Activated B cell treated with CpG ODN at 0.5 μM for 24 hours (primary cell): ENCODE measurements at regions not wholly inside any gene's neighbourhood (a gene's known extent, or its start where the extent isn't known, plus 50 kb on each side); places are given as distances from the start of the nearest gene placed in this dataset.
"Not testable (repeated sequence)": the region's sequence is repeated elsewhere in the genome, so short reads cannot be mapped to it uniquely, and the experiment has no call there.

ENCODE experiments used
- ATAC-seq: fragments of 200-7000 bp; cut with Tn5 transposase; one replicate; pipeline ENCODE4 v1.10.0; 2021; ENCODE audit warnings: low read depth, mild to moderate bottlenecking, moderate library complexity
- CTCF ChIA-PET: fragments of 350-600 bp; sonication (Branson Sonifier 250); formaldehyde crosslinking; loops from one replicate; lab custom pipeline; 2021; ENCODE audit warnings: antibody characterized with exemption; lab: Charles Lee
- POLR2A ChIA-PET: fragments of 350-600 bp; sonication (Branson Sonifier 250); formaldehyde crosslinking; loops from one replicate; lab custom pipeline; 2021; ENCODE audit warnings: antibody characterized with exemption; lab: Charles Lee
- DNase-seq: peaks from one replicate; pipeline ENCODE4 v3.0.0; 2022
- H3K27ac Mint-ChIP-seq: one replicate; pipeline ENCODE4 v1.8.0; 2020; ENCODE audit warnings: mixed read lengths
- H3K27me3 Mint-ChIP-seq: one replicate; pipeline ENCODE4 v1.8.0; 2021; ENCODE audit warnings: mixed read lengths
- H3K36me3 Mint-ChIP-seq: one replicate; pipeline ENCODE4 v1.8.0; 2021; ENCODE audit warnings: low read depth, mixed read lengths
- H3K4me1 Mint-ChIP-seq: one replicate; pipeline ENCODE4 v1.8.0; 2021; ENCODE audit warnings: mixed read lengths
- H3K4me3 Mint-ChIP-seq: one replicate; pipeline ENCODE4 v1.8.0; 2020; ENCODE audit warnings: mild to moderate bottlenecking, mixed read lengths
- H3K9me3 Mint-ChIP-seq: one replicate; pipeline ENCODE4 v1.8.0; 2020; ENCODE audit warnings: mixed read lengths
- intact Hi-C: fragments of 100-400 bp; cut with micrococcal nuclease; formaldehyde crosslinking; loops from one replicate; pipeline ENCODE4 v1.15.1; 2024
- TF ChIP-seq, protein P1 (sequence below): fragments of 200-600 bp; IDR thresholded peaks from one replicate; pipeline ENCODE4 v1.8.0; 2022; ENCODE audit warnings: antibody characterized with exemption, mild to moderate bottlenecking

DNA sequence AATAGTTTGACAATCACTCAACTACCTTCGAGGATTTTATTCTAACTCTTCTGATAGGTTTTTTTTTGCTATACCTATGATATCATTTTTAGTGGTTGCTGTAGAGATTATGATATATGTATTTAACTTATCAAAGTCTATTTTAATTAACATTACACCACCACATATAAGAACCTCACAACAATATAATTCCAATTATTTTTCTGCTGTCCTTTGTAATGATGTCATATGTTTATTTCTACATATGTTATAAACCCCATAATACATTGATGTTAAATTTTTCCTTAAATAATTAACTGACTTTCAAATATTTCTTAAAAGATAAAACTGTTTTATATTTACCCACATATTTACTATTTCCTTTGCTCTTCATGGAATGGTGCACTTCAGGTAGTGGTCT lies 103.4 kb upstream of the KITLG start:
- Mint-ChIP-seq H3K4me3 (no peak overlapping the region), H3K27me3 (no peaks in the 10 kb centered on the region), H3K27ac (no peak overlapping the region), H3K36me3 (no peaks in the 10 kb centered on the region), H3K4me1 (no peaks in the 10 kb centered on the region), H3K9me3 (no peaks in the 10 kb centered on the region)
- ChIA-PET POLR2A (no interaction called here), CTCF (no interaction called here)
- TF ChIP-seq, protein P1, sequence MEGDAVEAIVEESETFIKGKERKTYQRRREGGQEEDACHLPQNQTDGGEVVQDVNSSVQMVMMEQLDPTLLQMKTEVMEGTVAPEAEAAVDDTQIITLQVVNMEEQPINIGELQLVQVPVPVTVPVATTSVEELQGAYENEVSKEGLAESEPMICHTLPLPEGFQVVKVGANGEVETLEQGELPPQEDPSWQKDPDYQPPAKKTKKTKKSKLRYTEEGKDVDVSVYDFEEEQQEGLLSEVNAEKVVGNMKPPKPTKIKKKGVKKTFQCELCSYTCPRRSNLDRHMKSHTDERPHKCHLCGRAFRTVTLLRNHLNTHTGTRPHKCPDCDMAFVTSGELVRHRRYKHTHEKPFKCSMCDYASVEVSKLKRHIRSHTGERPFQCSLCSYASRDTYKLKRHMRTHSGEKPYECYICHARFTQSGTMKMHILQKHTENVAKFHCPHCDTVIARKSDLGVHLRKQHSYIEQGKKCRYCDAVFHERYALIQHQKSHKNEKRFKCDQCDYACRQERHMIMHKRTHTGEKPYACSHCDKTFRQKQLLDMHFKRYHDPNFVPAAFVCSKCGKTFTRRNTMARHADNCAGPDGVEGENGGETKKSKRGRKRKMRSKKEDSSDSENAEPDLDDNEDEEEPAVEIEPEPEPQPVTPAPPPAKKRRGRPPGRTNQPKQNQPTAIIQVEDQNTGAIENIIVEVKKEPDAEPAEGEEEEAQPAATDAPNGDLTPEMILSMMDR = no peak
- DNase-seq (no peak), ATAC-seq (no peak)
- intact Hi-C loops = no loop called here

DNA sequence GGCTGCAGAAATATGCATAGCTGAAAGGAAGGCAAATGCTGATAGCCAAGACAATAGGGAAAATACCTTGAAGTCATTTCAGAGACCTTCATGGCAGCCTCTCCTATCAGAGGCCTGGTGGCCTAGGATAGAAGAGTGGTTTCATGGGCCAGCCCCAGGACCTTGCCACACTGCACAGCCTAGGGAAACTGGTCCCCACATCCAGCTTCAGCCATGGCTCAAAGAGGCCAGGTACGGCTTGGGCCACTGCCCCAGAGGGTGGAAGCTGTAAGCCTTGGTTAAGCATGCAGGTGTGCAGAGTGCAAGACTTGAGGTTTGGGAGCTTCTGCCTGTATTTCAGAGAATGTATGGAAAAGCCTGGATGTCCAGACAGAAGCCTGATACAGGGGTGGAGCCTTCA lies 101.0 kb upstream of the KITLG start:
- Mint-ChIP-seq H3K27me3 (no peaks in the 10 kb centered on the region), H3K9me3 (no peaks in the 10 kb centered on the region), H3K27ac (no peak overlapping the region), H3K4me1 (no peaks in the 10 kb centered on the region), H3K36me3 (no peaks in the 10 kb centered on the region), H3K4me3 (no peak overlapping the region)
- ChIA-PET CTCF (no interaction called here), POLR2A (no interaction called here)
- DNase-seq = no peak
- ATAC-seq = no peak
- TF ChIP-seq, protein P1 = no peak
- intact Hi-C loops = no loop called here

DNA sequence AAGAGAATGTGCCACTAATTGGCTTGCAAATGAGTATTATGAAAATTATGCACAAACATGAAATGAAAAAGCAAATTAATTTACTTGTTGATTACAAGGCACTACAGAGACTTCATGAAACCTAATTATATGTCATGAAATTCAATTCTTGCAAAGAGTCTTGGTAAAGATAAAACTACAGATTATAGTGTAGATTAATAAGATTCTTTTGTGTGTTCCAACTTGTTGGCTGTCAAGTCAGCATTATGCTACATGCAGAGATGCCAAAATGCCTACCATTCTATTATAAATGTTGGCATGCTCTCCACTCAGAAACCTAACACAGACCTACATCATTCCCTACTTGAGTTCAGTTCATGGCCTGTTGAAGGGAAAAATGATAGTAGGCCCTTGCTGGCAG lies 97.2 kb upstream of the KITLG start:
- ATAC-seq = no peak
- Mint-ChIP-seq H3K4me1 (no peaks in the 10 kb centered on the region), H3K4me3 (no peak overlapping the region), H3K27ac (no peak overlapping the region), H3K36me3 (no peaks in the 10 kb centered on the region), H3K9me3 (no peaks in the 10 kb centered on the region), H3K27me3 (no peaks in the 10 kb centered on the region)
- ChIA-PET POLR2A (no interaction called here), CTCF (no interaction called here)
- TF ChIP-seq, protein P1 = no peak
- intact Hi-C loops = no loop called here
- no peak for DNase-seq

DNA sequence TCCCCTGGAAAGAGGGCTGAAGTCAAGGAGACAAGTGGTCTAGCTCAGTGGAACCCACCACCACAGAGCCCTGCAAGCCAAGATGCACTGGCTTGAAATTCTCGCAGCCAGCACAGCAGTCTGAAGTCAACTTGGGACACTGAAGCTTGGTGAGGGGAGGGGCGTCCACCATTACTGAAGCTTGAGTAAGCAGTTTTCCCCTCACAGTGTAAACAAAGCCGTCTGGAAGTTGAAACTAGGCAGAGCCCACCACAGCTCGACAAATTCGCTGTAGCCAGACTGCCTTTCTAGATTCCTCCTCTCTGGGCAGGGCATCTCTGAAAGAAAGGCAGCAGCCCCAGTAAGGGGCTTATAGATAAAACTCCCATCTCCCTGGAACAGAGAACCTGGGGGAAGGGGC lies 87.3 kb upstream of the KITLG start:
- H3K4me1 Mint-ChIP-seq, POLR2A ChIA-PET, DNase-seq, ATAC-seq, H3K27me3 Mint-ChIP-seq, H3K36me3 Mint-ChIP-seq, CTCF ChIA-PET, H3K4me3 Mint-ChIP-seq, intact Hi-C loops, H3K9me3 Mint-ChIP-seq, H3K27ac Mint-ChIP-seq: not testable (repeated sequence)

DNA sequence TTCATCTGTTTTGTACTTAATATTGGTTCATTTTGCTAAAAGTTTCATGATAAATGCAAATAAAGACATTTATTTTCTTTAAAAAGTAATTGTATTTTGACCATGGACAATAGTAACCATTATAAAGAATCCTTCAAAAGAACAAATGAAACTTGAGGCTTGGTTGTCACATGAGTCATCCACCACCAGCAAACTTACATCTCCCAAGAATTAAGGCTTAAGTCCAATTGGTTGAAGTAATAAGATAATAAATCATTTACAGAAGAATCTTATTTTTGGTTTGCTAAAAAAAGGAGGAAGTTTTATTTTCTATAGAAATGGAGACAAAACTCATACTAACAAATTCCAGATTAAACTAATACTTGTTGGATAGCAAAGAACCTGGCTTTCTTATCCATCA lies 84.8 kb upstream of the KITLG start:
- ChIA-PET CTCF (no interaction called here), POLR2A (no interaction called here)
- Mint-ChIP-seq H3K27me3 (no peaks in the 10 kb centered on the region), H3K4me3 (no peak overlapping the region), H3K27ac (no peak overlapping the region), H3K9me3 (peaks cover 2% of the 10 kb centered on the region), H3K4me1 (no peaks in the 10 kb centered on the region), H3K36me3 (no peaks in the 10 kb centered on the region)
- intact Hi-C loops = no loop called here
- DNase-seq (no peak), ATAC-seq (no peak)
- TF ChIP-seq, protein P1 = no peak

DNA sequence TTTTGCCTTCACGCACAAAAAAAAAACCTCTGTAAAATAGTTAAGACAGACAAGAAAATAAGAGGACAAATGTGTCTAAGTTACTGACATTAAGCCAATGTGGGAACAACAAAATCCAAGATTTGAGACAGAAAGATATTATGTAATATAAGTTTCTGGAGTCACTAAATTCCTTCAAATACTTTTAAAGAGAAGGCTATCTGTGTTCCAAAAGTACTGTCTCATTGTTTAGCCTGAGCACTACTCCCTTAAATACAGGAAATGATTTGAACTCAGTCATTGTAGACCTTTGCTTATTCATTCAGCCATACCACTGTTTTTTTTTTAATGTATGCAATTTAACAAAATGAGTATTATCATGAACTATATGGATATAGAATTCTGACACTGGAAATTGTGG lies 82.7 kb upstream of the KITLG start:
- Mint-ChIP-seq H3K4me3 (no peak overlapping the region), H3K4me1 (no peaks in the 10 kb centered on the region), H3K27ac (no peak overlapping the region), H3K9me3 (no peaks in the 10 kb centered on the region), H3K27me3 (no peaks in the 10 kb centered on the region), H3K36me3 (no peaks in the 10 kb centered on the region)
- intact Hi-C loops = no loop called here
- CTCF ChIA-PET = no interaction called here
- no peak for ATAC-seq
- TF ChIP-seq, protein P1 = no peak
- no peak for DNase-seq
- POLR2A ChIA-PET = no interaction called here
